Neural progenitor cell (in vitro differentiated cells): ENCODE measurements at regions not wholly inside any gene's neighbourhood (a gene's known extent, or its start where the extent isn't known, plus 50 kb on each side); places are given as distances from the start of the nearest gene placed in this dataset.

Experiments
- DNase-seq: peaks from one replicate; pipeline ENCODE4 v3.0.0-alpha.2; 2016; ENCODE audit warnings: low spot score
- H2AFZ ChIP-seq: fragments of 200-600 bp; sonication (generic); replicated peaks from 2 replicates; pipeline ENCODE4 v1.6.1; 2016; ENCODE audit warnings: antibody characterized with exemption
- H3F3A ChIP-seq: fragments of 200-600 bp; sonication (generic); 2 replicates; pipeline ENCODE4 v1.6.1; 2016; ENCODE audit warnings: antibody characterized with exemption, low read depth
- H3K27ac ChIP-seq: fragments of 200-600 bp; sonication (generic); 2 replicates; pipeline ENCODE4 v1.5.1; 2016; ENCODE audit warnings: mild to moderate bottlenecking
- H3K27me3 ChIP-seq: fragments of 200-600 bp; sonication (generic); 2 replicates; pipeline ENCODE4 v1.6.1; 2016; ENCODE audit warnings: mild to moderate bottlenecking, moderate library complexity
- H3K36me3 ChIP-seq: fragments of 200-600 bp; sonication (generic); 2 replicates; pipeline ENCODE4 v1.5.1; 2016
- H3K4me1 ChIP-seq: fragments of 200-600 bp; sonication (generic); 2 replicates; pipeline ENCODE4 v1.6.1; 2016; ENCODE audit warnings: mixed run types
- H3K4me2 ChIP-seq: fragments of 200-600 bp; sonication (generic); 2 replicates; pipeline ENCODE4 v1.6.1; 2016
- H3K4me3 ChIP-seq: fragments of 200-600 bp; sonication (generic); 2 replicates; pipeline ENCODE4 v1.5.1; 2016
- H3K79me2 ChIP-seq: fragments of 200-600 bp; sonication (generic); 2 replicates; pipeline ENCODE4 v1.6.1; 2016; ENCODE audit warnings: low read depth
- H3K9ac ChIP-seq: fragments of 200-600 bp; sonication (generic); 2 replicates; pipeline ENCODE4 v1.6.1; 2016
- H3K9me3 ChIP-seq: fragments of 200-600 bp; sonication (generic); 2 replicates; pipeline ENCODE4 v1.5.1; 2016; ENCODE audit warnings: low read depth
- H4K20me1 ChIP-seq: fragments of 200-600 bp; sonication (generic); 2 replicates; pipeline ENCODE4 v1.6.1; 2016; ENCODE audit warnings: low read depth
- H3K27ac Mint-ChIP-seq: 3 replicates; pipeline ENCODE4 v1.8.0; 2021; ENCODE audit warnings: mixed read lengths
- H3K27me3 Mint-ChIP-seq: 2 replicates; pipeline ENCODE4 v1.8.0; 2022; ENCODE audit warnings: low read depth, mild to moderate bottlenecking, inconsistent platforms, moderate library complexity, mixed read lengths; ENCODE audit not compliant: insufficient read depth
- H3K36me3 Mint-ChIP-seq: 3 replicates; pipeline ENCODE4 v1.8.0; 2021; ENCODE audit warnings: mixed read lengths
- H3K4me1 Mint-ChIP-seq: 3 replicates; pipeline ENCODE4 v1.8.0; 2021; ENCODE audit warnings: mixed read lengths
- H3K4me3 Mint-ChIP-seq: 3 replicates; pipeline ENCODE4 v1.8.0; 2021; ENCODE audit warnings: mild to moderate bottlenecking, moderate library complexity, mixed read lengths
- H3K9me3 Mint-ChIP-seq: 3 replicates; pipeline ENCODE4 v1.8.0; 2020; ENCODE audit warnings: mixed read lengths
- CTCF ChIP-seq: fragments of 200-600 bp; sonication (generic); IDR thresholded peaks from 2 replicates; pipeline ENCODE4 v1.5.1; 2017; ENCODE audit warnings: antibody characterized with exemption, mild to moderate bottlenecking
- EZH2 ChIP-seq: fragments of 200-600 bp; sonication (generic); IDR thresholded peaks from 2 replicates; pipeline ENCODE4 v1.6.1; 2017; ENCODE audit warnings: antibody characterized with exemption, mild to moderate bottlenecking, moderate library complexity
- EZH2phosphoT487 ChIP-seq: fragments of 200-600 bp; sonication (generic); IDR thresholded peaks from 2 replicates; pipeline ENCODE4 v1.6.1; 2017; ENCODE audit warnings: antibody characterized with exemption

GRCh38 chr3:193872265-193872753 is 263.6 kb upstream of the HES1 start:
- H3K36me3 ChIP-seq, result no peaks in the 10 kb centered on the region
- Mint-ChIP-seq H3K4me1 (peaks cover 43% of the 10 kb centered on the region), H3K27ac (peak overlapping the region; percentile 57), H3K36me3 (no peaks in the 10 kb centered on the region), H3K27me3 (peaks cover 25% of the 10 kb centered on the region), H3K9me3 (no peaks in the 10 kb centered on the region), H3K4me3 (no peak overlapping the region)
- no peaks in the 10 kb centered on the region for H3K9me3 ChIP-seq
- no peak overlapping the region for H2AFZ ChIP-seq
- no peaks in the 10 kb centered on the region for H3K79me2 ChIP-seq
- no peak overlapping the region for H3K4me2 ChIP-seq
- peaks cover 34% of the 10 kb centered on the region for H3K4me1 ChIP-seq
- no peaks in the 10 kb centered on the region for H4K20me1 ChIP-seq
- H3F3A ChIP-seq, result peaks cover 37% of the 10 kb centered on the region
- no peak overlapping the region for H3K9ac ChIP-seq
- H3K4me3 ChIP-seq, result no peak overlapping the region
- TF ChIP-seq EZH2phosphoT487 (no peak), CTCF (no peak), EZH2 (no peak)
- peaks cover 31% of the 10 kb centered on the region for H3K27me3 ChIP-seq
- no peak overlapping the region for H3K27ac ChIP-seq
- DNase-seq, result no peak

GRCh38 chr3:193873426-193874201 is 262.3 kb upstream of the HES1 start:
- H3K9ac ChIP-seq, result no peak overlapping the region
- no peak for TF ChIP-seq EZH2
- TF ChIP-seq EZH2phosphoT487, result no peak
- TF ChIP-seq CTCF, result no peak
- no peaks in the 10 kb centered on the region for H3K79me2 ChIP-seq
- H4K20me1 ChIP-seq, result no peaks in the 10 kb centered on the region
- H3K9me3 ChIP-seq, result no peaks in the 10 kb centered on the region
- Mint-ChIP-seq H3K27ac (peak overlapping the region; percentile 13), H3K27me3 (peaks cover 24% of the 10 kb centered on the region), H3K4me1 (peaks cover 35% of the 10 kb centered on the region), H3K36me3 (no peaks in the 10 kb centered on the region), H3K9me3 (no peaks in the 10 kb centered on the region), H3K4me3 (peak overlapping the region; percentile 40)
- H3K4me2 ChIP-seq, result no peak overlapping the region
- peaks cover 22% of the 10 kb centered on the region for H3K27me3 ChIP-seq
- peaks cover 30% of the 10 kb centered on the region for H3K4me1 ChIP-seq
- H3K4me3 ChIP-seq, result no peak overlapping the region
- no peaks in the 10 kb centered on the region for H3K36me3 ChIP-seq
- peaks cover 32% of the 10 kb centered on the region for H3F3A ChIP-seq
- H3K27ac ChIP-seq, result no peak overlapping the region
- no peak overlapping the region for H2AFZ ChIP-seq
- no peak for DNase-seq

GRCh38 chr3:193874512-193874911 is 261.4 kb upstream of the HES1 start:
- no peak overlapping the region for H2AFZ ChIP-seq
- H3K9me3 ChIP-seq, result no peaks in the 10 kb centered on the region
- peaks cover 13% of the 10 kb centered on the region for H3K27me3 ChIP-seq
- no peaks in the 10 kb centered on the region for H3K36me3 ChIP-seq
- no peak for DNase-seq
- no peaks in the 10 kb centered on the region for H4K20me1 ChIP-seq
- H3F3A ChIP-seq, result peaks cover 23% of the 10 kb centered on the region
- TF ChIP-seq EZH2phosphoT487, result no peak
- TF ChIP-seq EZH2, result no peak
- TF ChIP-seq CTCF, result no peak
- Mint-ChIP-seq H3K9me3 (no peaks in the 10 kb centered on the region), H3K36me3 (no peaks in the 10 kb centered on the region), H3K27me3 (peaks cover 24% of the 10 kb centered on the region), H3K27ac (no peak overlapping the region), H3K4me3 (no peak overlapping the region), H3K4me1 (peaks cover 33% of the 10 kb centered on the region)
- peaks cover 33% of the 10 kb centered on the region for H3K4me1 ChIP-seq
- no peak overlapping the region for H3K9ac ChIP-seq
- H3K27ac ChIP-seq, result no peak overlapping the region
- H3K4me2 ChIP-seq, result no peak overlapping the region
- no peak overlapping the region for H3K4me3 ChIP-seq
- no peaks in the 10 kb centered on the region for H3K79me2 ChIP-seq
